ENCODE measurements at regions not wholly inside any gene's neighbourhood (a gene's known extent, or its start where the extent isn't known, plus 50 kb on each side); places are given as distances from the start of the nearest gene placed in this dataset.

GRCh38 chr9:116030517-116030916 lies 123.1 kb upstream of the PAPPA start:
- DNase-seq (ENCODE audit: low read depth): peak; percentile 75
- no peak overlapping the region for H3K4me3 ChIP-seq (ENCODE audit: low read depth, low read length)
- no peak for TF ChIP-seq CTCF (IDR thresholded peaks at IDR 0.05; ENCODE audit: insufficient read depth, low read length)

GRCh38 chr9:116032683-116033440 lies 120.7 kb upstream of the PAPPA start:
- H3K4me3 ChIP-seq (ENCODE audit: low read depth, low read length): no peak overlapping the region
- DNase-seq (ENCODE audit: low read depth): no peak
- TF ChIP-seq CTCF (IDR thresholded peaks at IDR 0.05; ENCODE audit: insufficient read depth, low read length): no peak

- DNase-seq (ENCODE audit: low read depth): no peak
- TF ChIP-seq CTCF (IDR thresholded peaks at IDR 0.05; ENCODE audit: insufficient read depth, low read length): no peak
Measured at GRCh38 chr9:116039312-116039711, 114.3 kb upstream of the PAPPA start.

GRCh38 chr9:116039893-116040292 lies 113.7 kb upstream of the PAPPA start:
- H3K4me3 ChIP-seq (ENCODE audit: low read depth, low read length): no peak overlapping the region
- no peak for TF ChIP-seq CTCF (IDR thresholded peaks at IDR 0.05; ENCODE audit: insufficient read depth, low read length)
- DNase-seq (ENCODE audit: low read depth): no peak

More at GRCh38 chr9:116039312-116039711, 114.3 kb upstream of the PAPPA start:
- H3K4me3 ChIP-seq (ENCODE audit: low read depth, low read length): no peak overlapping the region

GRCh38 chr9:116042321-116042720 lies 111.3 kb upstream of the PAPPA start:
- H3K4me3 ChIP-seq (ENCODE audit: low read depth, low read length): no peak overlapping the region
- TF ChIP-seq CTCF (IDR thresholded peaks at IDR 0.05; ENCODE audit: insufficient read depth, low read length): no peak
- DNase-seq (ENCODE audit: low read depth): peak; percentile 79

GRCh38 chr9:116045083-116045482 lies 108.5 kb upstream of the PAPPA start:
- no peak overlapping the region for H3K4me3 ChIP-seq (ENCODE audit: low read depth, low read length)
- no peak for DNase-seq (ENCODE audit: low read depth)
- no peak for TF ChIP-seq CTCF (IDR thresholded peaks at IDR 0.05; ENCODE audit: insufficient read depth, low read length)

GRCh38 chr9:116048081-116048480 lies 105.5 kb upstream of the PAPPA start:
- no peak for DNase-seq (ENCODE audit: low read depth)
- H3K4me3 ChIP-seq (ENCODE audit: low read depth, low read length): no peak overlapping the region
- TF ChIP-seq CTCF (IDR thresholded peaks at IDR 0.05; ENCODE audit: insufficient read depth, low read length): no peak

Data from fibroblast of the aortic adventitia (primary cell).